Fibroblast of skin of back (primary cell): ENCODE measurements at regions not wholly inside any gene's neighbourhood (a gene's known extent, or its start where the extent isn't known, plus 50 kb on each side); places are given as distances from the start of the nearest gene placed in this dataset.

Source experiments
- DNase-seq: peaks from one replicate; pipeline ENCODE4 v3.0.0-alpha.2; 2013

DNA sequence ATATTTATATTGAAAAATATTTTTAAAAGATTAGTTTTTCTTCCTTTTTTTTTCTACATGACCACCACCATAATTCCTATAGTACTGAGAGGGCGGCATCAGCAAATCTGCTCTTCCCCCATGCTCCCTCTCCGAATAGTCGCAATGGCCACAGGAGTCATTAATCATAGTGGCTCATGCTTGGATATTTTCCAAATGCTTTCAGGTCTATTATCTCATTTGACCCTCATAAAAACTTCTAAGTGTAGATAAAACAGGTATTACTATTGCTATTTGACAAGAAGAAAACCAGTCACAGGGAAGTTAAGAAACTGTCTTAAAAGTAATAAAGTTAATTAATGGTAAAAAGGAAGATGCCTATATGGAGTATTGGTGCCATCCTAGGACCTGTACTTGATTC is 440.7 kb downstream of the CMPK2 start:
- no peak for DNase-seq

DNA sequence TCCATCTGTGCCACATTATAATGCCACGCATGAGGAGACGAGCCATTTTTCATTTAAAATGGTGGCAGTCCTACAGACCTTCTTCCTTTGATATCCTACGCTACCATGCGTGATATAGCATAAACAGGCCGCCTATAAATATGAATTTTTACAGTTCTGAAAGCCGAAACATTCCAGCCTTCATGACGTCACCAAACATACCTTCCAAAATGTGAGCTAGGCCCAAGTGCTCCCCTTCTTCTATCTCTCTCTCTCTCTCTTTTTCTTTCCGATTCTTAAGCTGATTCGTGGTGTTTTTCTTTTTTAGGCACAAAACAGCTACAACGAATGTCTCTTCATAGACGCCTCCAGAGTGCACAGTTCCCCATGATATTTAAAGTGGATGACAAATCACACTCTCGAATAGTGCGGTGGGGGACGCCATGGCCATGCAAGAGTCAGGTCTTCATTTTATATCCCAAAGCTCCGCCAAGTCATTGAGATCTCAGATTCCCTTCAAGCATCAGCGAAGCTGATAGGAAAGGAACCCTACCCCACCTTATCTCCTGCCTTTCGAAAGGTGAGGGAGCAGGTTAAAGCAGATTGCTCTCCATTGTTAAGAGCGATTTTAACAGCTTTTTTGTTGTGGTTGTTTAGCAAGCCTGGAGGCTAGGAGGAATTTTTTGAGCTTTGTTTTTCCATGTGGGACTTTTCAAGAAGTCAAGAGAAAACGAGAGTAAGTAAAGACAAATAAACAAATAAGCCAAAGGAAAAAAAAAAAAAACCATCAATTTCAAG is 436.3 kb downstream of the CMPK2 start:
- DNase-seq: no peak

DNA sequence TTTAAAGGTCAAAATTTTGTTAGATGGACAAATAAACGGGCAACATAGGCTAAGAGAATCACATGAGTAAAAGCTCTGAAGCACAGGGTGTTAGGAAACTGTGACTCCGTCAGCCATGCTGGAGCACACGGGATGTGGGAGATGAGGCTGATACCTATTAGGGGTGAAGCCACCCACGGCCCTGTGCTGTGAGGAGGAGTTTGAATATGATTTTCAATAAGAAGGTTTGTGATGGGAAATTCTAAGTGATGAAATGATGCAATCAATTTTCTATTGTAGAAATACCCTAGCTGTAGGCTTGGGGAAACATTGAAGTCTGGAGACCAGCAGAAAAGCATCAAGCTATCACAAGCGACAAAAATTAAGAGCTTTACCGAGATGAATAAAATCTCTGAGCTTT is 431.3 kb downstream of the CMPK2 start:
- no peak for DNase-seq

DNA sequence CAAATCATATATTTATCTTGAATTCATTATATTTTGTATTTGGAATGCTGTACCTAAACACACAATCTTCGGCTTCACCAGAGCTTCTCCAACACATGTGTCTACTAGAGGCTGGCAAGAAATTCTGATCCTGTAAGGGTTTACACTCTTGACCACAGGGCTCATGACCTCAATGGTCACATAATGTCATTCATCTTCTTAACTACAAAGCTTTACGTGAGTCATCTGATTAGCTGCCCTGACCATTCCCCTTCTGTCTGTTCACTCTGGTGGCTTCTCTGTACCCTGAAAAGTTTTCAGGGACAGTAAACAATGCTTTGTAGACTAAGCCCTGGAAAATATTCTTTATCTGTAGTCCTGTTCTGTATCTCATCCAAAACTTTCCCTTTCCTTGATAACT is 423.9 kb downstream of the CMPK2 start:
- no peak for DNase-seq

DNA sequence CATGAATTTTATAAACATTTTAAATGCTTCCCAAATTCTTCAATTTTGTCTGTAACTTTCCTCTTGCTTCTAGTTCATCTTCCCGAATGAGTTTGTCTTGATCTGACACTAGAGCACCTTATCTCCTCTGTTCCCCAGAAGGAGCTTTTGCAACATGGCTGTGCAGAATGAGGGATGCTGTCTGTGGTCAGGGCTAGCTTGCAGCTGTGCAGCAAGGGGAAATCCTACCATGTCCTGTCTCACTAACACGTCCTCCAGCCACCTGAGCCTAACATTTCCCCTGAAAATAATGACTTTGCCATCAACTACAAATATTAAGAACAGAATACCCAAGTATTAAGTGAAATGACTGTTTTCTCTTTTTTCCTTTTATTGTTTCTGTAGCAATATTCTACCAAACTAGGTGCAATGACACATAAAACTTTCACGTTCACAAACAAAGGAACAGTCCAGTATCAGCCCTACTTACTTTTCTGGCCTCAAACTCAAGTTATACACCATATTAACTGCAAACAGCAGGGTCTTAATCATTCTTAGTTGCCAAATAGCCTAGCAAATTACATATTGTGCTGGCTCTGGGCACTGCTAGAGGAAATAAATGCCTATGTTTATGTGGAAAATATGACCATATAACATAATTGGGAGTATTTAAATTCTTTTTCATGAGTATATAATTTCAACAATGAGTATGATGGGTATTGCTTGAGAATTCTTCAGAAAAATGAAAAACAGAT is 423.3 kb downstream of the CMPK2 start:
- no peak for DNase-seq

DNA sequence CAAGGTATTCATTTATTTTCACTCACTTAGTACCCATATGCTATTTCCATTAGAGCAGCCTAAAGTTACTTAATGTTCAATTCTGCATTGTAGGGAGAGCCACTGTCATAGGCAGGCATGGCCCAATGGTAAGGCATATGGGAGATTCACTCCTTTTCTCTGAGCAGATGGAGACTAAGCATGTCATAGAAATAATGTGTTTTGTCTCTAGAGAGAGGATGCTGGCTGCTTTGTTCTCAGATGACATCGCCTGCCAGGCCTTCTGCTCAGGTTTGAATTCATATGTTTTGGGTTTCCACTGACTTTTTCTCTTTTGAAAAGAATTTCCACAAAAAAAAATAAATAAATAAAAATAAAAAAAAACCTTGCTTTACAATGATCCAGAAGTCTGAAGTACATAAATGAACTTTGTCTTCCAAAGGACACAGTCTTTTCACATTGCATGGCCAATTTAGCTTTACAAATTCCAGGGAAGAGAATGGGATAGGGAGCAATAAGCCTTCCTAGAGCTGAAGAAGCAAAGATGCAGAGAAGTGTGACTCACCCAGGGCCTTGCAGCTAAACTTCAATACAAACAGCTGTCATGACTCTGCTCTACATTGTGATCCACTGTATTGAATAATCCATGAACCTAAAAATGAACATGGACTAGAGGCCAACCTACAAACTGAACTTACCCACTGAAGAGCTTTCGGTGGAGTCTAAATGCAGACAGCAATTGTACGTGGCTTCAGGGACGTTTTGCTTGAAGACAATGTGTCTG is 422.5 kb downstream of the CMPK2 start:
- peak; percentile 6 for DNase-seq

DNA sequence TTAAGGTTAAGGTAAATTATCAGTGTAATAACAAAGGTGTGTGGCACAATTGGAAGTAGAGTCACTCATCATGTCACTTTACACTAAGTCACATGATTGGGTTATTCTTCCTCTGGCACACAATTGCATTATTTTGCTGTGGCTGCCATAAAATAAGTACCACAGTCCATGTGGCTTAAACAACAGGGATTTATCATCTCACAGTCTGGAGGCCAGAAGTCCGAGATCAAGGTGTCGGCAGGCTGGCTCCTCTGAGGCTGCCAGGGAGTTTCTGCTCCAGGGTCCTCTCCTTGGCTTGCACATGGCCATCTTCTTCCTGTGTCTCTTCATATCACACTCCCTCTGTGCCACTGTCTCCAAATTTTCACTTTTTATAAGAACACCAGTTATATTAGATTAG is 421.2 kb downstream of the CMPK2 start:
- no peak for DNase-seq

DNA sequence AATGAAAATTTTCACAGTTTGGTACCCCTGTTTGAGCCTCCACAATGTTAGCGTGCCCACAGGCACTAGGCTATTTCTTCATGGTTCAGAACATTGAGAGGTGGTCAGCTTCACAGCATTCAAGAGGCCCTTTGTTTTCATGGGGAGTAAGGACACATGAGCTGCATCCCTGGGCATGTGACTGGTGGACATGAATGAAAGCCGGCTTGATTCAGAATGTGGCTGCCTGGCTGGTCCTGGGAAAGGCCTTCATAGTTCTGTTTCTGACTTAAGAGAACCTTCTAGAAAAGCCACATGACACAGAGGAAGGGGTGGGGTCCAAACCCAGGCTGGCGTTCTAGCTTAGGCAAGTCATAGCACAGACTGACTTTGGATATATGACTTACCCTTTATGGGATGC is 420.6 kb downstream of the CMPK2 start:
- no peak for DNase-seq

DNA sequence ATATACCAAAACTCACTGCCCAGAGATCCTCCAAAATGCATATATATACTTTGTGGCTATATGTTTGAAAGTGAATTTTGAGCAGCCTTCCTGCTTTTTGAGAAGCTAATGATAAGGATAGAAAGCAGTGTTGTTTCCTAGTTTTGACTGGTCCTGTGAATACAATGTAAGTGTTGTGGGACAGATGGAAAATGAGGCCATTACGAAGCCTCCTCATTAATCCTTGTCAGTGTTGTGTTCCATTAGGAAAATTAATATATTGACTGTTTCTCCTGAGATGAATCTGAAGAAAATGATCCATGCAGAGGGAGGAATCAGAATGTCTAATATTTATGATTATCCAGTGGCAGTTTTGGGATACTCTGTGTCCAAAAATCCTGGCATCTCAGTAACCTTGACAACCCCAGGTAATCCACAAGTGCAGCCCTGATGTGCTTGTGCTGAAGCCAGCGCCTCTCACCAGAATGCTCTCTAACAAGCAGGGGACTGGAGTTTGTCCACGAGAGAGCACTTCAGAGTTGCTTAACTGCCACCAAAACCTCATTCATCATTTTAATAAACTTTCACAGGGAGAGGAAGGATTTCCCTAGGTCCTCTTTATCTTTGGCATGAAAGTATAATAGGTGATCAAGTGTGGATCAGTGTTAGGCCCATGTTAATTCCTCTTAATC is 418.6 kb downstream of the CMPK2 start:
- no peak for DNase-seq

DNA sequence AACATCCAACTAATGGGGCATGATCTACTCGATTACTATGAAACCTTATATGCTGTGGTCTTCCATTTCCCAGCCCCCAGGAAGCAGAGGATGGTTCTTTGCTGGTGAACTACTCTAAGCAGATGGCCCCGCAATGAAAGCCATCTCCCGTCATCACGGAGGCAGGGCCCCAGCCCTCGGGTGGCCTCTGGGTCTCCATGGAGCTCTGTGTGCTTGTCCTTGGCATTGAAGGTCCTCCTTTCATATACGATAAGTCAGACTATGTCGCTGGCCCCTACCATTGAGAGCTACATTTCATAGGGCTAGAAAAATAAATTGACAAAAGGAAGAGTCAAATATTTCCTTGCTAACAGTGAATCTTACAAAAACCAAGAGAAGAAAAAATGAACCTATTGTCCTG is 416.8 kb downstream of the CMPK2 start:
- DNase-seq: no peak

DNA sequence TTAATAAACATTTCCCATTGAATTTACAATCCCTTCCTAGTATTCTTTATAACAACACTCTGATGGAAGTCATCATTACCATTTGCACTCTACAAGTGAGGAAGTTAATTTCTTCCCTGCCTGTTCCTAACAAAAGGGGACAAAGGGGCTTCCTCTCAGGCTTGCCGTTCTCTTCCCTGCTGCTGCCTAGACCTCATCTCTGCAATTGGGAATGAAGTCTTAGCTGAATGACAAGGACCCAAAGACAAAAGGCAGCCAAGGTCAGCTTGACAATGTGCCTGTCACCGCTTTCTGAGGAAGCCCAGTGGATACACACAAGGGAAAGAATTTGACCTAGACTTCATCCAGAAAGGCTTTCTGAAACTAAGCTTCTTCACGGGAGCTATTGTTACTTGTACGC is 416.4 kb downstream of the CMPK2 start:
- DNase-seq: no peak

DNA sequence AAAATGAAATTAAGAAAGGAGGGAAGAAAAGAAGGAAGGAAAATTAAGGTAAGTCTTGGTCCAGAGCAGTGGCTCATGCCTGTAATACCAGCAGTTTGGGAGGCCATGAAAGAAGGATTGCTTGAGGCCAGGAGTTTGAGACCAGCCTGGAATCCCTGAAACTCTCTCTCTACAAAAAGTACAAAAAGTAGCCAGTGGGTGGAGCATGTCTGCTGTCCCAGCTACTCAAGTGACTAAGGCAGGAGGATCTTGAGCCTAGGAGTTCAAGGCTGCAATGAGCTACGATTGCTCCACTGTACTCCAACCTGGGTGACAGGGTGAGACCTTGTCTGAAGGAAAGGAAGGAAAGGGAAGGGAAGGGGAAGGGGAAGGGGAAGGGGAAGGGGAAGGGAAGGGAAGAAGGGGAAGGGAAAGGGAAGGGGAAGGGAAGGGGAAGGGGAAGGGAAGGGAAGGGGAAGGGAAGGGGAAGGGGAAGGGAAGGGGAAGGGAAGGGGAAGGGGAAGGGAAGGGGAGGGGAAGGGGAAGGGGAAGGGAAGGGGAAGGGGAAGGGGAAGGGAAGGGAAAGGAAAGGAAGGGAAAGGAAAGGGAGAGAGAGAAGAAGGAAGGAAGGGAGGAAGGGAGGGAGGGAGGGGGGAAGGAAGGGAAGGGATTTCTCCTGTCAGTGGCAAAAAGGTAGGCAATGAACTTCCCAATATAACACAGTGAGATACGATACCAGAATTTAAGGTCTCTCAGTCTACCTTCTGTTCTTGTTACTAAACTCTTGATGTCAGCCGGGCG is 412.8 kb downstream of the CMPK2 start:
- peak; percentile 11 for DNase-seq

DNA sequence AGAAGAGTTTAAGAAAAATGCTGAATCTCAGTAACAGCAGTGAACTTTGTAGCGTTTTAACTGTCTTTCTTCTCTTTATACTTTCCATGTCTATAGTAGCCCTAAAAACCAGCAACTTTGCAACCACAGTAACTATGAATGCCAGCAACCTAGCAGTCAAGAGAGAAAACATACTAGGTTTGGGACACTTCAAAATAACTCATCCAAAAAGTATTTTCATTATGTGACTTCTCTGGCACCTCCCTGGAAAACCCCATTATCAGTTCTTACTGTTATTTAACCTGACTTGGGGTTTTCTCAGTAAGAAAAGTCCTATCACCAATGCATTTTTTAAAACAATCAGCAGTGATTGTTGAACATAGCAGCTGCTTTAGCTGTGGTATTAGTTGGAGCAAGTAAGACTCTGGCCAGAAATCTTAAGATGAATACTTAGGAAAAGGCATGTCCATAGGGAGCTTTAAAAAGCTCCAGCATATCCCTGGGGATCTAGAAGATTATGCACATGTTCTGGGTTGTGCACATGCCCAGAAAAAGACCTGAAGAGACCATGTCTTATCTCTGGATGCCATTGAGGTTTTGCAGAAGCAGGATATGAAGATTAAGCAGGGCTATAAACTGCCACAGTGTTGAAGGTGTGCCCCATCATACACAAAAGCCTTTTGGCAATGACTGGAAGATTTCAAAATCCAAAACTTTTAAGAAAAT is 411.3 kb downstream of the CMPK2 start:
- DNase-seq: no peak

DNA sequence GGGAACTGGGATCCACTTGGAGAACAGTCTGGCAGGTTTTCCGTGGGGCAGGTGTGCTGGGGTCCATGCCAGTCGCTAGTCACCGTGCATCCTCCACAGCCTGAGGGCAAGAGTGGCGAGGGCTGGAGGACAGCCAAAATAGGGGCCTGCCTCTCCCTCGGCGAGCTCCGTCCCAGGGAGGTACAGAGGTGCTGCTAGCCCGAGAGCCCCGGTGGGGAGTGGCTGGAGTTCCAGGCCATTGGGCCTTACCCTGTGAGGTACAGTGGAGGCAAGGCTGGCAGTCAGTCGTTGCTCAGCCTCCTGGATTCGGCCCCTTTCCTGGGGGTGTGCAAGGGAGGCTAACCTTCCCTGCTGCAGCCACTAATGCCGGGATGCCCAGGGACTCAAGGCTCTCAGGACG is 406.6 kb downstream of the CMPK2 start:
- DNase-seq: no peak

DNA sequence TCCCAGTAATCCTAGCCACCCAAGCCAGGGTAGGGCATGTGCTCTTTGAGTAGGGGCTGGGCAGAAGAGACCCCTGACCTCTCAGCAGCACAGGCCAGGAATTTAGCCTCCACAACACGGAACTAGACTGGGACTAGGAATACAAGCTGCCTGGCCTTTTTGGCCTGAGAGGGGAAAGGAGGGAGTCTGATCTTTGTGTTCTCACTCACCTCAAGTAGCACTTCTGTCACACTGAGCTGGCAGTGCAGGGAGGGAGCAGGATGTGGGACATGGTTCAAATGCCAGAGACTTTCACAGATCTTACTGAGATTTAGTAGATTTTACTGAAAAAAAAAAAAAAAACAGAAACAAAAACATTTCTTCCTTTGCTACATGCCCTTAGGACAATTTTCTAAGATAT is 395.2 kb downstream of the CMPK2 start:
- DNase-seq: no peak

DNA sequence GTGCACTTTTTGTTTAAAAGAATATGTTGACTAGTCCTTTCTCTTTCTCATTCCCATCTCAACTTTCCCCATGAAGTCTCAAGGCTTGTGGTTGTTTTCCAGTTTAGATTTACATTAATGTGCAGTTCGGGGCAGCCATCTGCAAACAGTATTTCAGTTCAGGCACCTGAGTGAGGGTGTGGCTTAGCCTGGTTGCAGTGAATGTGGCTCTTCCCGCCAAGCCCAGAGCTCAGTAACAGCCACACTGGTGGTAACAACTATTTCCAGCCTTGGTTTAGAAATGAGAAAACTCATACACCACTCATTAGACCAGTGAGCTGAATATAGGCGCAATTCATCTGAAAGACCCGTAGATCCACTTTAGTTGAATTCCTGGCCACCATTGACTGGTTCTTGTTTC is 394.3 kb downstream of the CMPK2 start:
- no peak for DNase-seq

DNA sequence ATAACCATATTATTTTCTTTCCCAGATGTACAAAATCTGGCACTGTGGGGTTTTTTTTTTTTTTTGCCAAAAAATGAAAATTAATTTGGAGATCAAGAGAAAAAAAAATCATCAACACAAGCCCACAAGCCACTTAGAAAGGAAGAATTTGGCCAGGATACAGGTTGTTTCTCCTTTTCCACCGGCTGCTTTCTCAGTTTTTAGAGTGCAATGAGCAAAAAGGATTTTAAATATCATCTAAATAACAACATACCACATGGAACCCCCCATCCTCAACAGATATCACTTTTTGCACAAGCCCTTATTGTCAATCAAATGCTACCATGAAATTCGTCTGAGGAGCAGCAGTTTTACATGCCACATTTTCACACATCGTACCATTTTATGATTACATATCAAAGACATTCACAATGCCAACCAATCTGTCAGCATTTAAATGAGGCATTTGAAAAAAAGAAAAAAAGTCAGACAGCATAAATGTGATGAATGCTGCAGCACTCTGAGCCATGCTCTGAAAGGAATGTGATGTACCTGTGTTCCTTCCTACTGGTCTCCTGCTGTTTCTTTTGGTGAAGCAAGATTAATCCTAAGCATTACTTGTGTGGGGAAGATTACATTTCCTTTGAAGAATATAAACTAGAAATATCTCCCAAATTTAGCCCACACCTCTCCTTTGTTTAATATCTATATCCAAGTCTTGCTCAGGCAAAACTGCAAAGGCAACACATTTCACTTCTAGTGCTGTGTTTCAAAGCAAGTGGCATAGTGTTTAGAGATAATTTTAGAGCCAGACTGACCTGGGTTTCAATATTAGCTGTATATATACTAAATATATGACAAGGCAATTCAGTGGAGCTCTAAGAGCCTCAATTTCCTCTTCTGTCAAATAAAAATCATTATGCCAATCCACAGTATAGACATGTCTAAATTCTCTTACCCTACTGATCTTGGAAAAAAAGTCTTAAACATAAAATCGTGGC is 391.3 kb downstream of the CMPK2 start:
- no peak for DNase-seq

DNA sequence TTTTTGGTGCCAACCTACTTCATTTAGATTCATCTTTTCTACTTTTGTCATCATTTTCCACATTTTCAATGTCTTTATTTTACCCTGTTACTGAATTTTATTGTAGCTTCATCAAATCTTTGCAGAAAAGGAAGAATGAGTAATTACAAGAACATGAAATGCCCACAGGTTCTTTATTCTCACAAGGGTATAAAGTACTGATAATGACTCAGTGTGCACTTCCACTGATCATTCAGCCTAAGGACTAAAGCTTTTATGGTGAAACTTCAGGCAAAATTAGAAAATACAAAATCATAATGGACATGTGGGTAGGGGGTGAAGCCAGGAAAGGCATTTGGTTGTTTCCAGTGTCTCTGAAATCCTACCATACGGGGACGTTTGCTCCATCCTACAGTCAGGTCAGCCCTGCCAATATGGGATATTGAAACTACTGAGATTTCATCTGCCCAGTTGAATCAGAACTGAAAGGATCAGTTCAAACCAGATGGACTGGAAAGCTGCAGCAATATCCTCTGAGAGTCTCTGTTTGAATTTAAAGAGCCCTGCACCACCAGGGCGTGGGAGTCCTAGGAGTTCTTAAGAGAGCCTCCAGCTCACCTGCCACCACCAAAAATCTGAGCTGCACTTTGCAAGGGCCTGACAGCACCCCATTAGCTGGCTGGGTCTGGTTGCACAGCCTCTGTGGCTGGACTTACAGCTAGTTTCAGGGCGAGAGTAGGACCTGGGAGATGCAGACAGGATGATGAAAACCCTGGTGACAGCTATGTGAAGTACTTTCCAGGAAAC is 390.4 kb downstream of the CMPK2 start:
- no peak for DNase-seq

DNA sequence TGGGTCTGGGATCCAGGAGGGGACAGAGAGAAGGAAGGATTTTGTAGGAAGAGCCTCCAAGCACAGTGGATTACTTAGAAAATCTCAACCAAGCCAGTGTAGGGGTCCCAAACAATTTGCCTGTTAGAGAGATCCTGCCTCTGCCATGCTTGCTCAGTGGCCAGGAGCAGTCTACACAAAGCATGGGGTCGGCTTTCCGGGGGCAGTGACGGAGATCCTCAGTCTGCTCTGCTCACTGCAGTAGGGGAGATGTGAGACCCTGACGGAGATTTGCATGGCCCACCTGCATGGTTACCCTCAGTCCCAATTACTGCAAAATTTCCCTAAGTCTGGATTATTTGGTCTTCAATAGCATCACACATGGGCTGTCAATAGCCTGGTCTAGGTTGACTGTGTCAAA is 385.2 kb downstream of the CMPK2 start:
- no peak for DNase-seq
